K562 (cell line): ENCODE measurements at regions not wholly inside any gene's neighbourhood (a gene's known extent, or its start where the extent isn't known, plus 50 kb on each side); places are given as distances from the start of the nearest gene placed in this dataset.

Experiments used
- CAMTA2 ChIP-seq: fragments of 250-450 bp; sonication (Bioruptor Pico); conservative IDR thresholded peaks from 2 replicates; pipeline ENCODE4 v1.5.1; 2022
- CBX2 ChIP-seq: fragments of 200-600 bp; sonication (generic); IDR thresholded peaks from one replicate; pipeline ENCODE4 v1.6.1; 2012; ENCODE audit warnings: mild to moderate bottlenecking, low read length, inconsistent platforms; ENCODE audit not compliant: insufficient read depth, poor library complexity, severe bottlenecking
- CBX3 ChIP-seq, 2 experiments: IDR thresholded peaks; 1 replicate in 1 of 2; 2 replicates in 1 of 2; pipeline ENCODE4 v1.6.1; 2012; ENCODE audit warnings: inconsistent platforms in 2 of 2, low read length in 2 of 2, borderline replicate concordance in 1 of 2, control low read depth in 1 of 2
- CEBPG ChIP-seq, 3 experiments: fragments of 200-800 bp in 1 of 3; sonication (Bioruptor generic) in 1 of 3; sonication (generic) in 1 of 3; formaldehyde crosslinking in 1 of 3; IDR thresholded peaks in 2 of 3; conservative IDR thresholded peaks in 1 of 3; 2 replicates each; pipeline versions ENCODE4 v1.6.1 to v1.8.0; 2016 to 2022; ENCODE audit warnings: missing compliant biosample characterization in 2 of 3, missing genetic modification characterization in 2 of 3, mild to moderate bottlenecking in 1 of 3, missing genetic modification reagents in 1 of 3
- ETV5 ChIP-seq: sonication (generic); formaldehyde crosslinking; IDR thresholded peaks from 2 replicates; pipeline ENCODE4 v1.4.0; 2020; ENCODE audit warnings: low read depth, mild to moderate bottlenecking, missing genetic modification reagents
- KAT2B ChIP-seq: IDR thresholded peaks from one replicate; pipeline ENCODE4 v1.6.1; 2012; ENCODE audit warnings: low read depth, mild to moderate bottlenecking, control low read depth, inconsistent platforms, low read length, moderate library complexity
- MAFG ChIP-seq: fragments of 450-650 bp; conservative IDR thresholded peaks from 2 replicates; pipeline ENCODE4 v1.6.1; 2016; ENCODE audit warnings: missing genetic modification characterization, missing compliant biosample characterization
- MTF1 ChIP-seq: fragments of 250-450 bp; sonication (Bioruptor Pico); IDR thresholded peaks from 2 replicates; pipeline ENCODE4 v1.9.0; 2021; ENCODE audit warnings: moderate library complexity, mild to moderate bottlenecking, inconsistent platforms, borderline replicate concordance
- NCOA2 ChIP-seq, 2 experiments: fragments of 450-650 bp; IDR thresholded peaks; 2 replicates each; pipeline ENCODE4 v1.6.1; 2018; ENCODE audit warnings: mild to moderate bottlenecking in 2 of 2, moderate library complexity in 1 of 2; ENCODE audit not compliant: partially characterized antibody in 2 of 2
- PTRF ChIP-seq: fragments of 450-650 bp; IDR thresholded peaks from 2 replicates; pipeline ENCODE4 v1.6.1; 2016; ENCODE audit warnings: mild to moderate bottlenecking, missing genetic modification characterization, missing compliant biosample characterization
- SAFB2 ChIP-seq: fragments of 200-400 bp; formaldehyde crosslinking; IDR thresholded peaks from 2 replicates; pipeline ENCODE4 v1.6.1; 2018; ENCODE audit warnings: borderline replicate concordance, low read length, low read depth, moderate library complexity; ENCODE audit not compliant: severe bottlenecking
- SMAD4 ChIP-seq: fragments of 250-450 bp; sonication (Bioruptor Pico); conservative IDR thresholded peaks from 2 replicates; pipeline ENCODE4 v1.8.0; 2021; ENCODE audit warnings: inconsistent platforms, mild to moderate bottlenecking, moderate library complexity
- ZFP36 ChIP-seq: fragments of 150-350 bp; IDR thresholded peaks from 2 replicates; pipeline ENCODE4 v1.6.1; 2018; ENCODE audit warnings: low read length, low read depth; ENCODE audit not compliant: partially characterized antibody
- ZNF197 ChIP-seq: fragments of 200-800 bp; sonication (Bioruptor generic); IDR thresholded peaks from 2 replicates; pipeline ENCODE4 v1.6.1; 2016; ENCODE audit warnings: low read depth, missing genetic modification characterization, missing compliant biosample characterization
- ZNF384 ChIP-seq: IDR thresholded peaks from 2 replicates; pipeline ENCODE4 v1.6.1; 2012; ENCODE audit warnings: low read depth, low read length, improper control_type of control experiment
- TF ChIP-seq, protein P1 (sequence below): sonication (generic); formaldehyde crosslinking; IDR thresholded peaks from 2 replicates; pipeline ENCODE4 v1.8.0; 2022; ENCODE audit warnings: mild to moderate bottlenecking, missing genetic modification reagents
- TF ChIP-seq, protein P2 (sequence below): fragments of 200-400 bp; formaldehyde crosslinking; IDR thresholded peaks from 2 replicates; pipeline ENCODE4 v1.6.1; 2017; ENCODE audit warnings: mild to moderate bottlenecking, low read depth, low read length, moderate library complexity
- TF ChIP-seq, protein P3 (sequence below): fragments of 450-650 bp; IDR thresholded peaks from 2 replicates; pipeline ENCODE4 v1.6.1; 2017; ENCODE audit warnings: mild to moderate bottlenecking, moderate library complexity
- TF ChIP-seq, protein P4 (sequence below): fragments of 250-450 bp; sonication (Bioruptor Pico); IDR thresholded peaks from 2 replicates; pipeline ENCODE4 v1.9.0; 2021; ENCODE audit warnings: mild to moderate bottlenecking, inconsistent platforms

DNA sequence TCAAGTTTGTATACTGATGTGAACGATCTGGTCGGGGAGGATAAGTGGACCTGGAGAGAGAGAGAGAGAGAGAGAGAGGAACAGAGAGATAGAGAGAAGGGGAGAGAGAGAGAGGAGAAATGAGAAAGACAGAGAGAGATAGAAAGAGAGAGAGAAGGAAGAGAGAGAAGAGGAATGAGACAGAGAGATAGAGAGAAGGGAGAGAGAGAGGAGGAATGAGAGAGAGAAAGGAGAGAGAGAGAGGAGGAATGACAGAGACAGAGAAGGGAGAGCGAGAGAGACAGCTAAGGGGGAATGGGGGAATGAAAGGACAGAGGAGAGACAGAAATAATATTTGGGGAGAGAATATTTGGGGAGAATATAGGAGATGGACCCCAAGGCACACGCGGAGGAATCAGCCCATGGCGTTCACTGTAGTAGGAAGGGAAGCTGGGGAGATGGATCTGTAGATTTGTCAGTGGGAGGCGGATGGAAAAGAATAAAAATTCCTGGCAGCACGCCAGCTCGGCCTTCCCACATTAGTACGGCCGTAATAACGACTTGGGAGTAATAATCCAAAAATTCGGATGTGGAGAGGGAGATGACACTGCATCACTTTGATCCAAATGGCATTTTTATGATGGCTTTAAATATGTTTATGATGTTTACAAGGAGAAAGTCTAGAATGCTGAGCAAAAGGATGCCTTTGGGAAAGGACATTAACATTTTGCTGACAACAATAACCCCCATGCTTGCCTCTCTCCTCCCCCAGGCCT lies 159.8 kb upstream of the KCNJ6 start (continued):
- no peak for TF ChIP-seq CAMTA2 (CRISPR knock-in tag)
- no peak for TF ChIP-seq SMAD4 (CRISPR knock-in tag)
- TF ChIP-seq SAFB2: no peak
- TF ChIP-seq, protein P1, sequence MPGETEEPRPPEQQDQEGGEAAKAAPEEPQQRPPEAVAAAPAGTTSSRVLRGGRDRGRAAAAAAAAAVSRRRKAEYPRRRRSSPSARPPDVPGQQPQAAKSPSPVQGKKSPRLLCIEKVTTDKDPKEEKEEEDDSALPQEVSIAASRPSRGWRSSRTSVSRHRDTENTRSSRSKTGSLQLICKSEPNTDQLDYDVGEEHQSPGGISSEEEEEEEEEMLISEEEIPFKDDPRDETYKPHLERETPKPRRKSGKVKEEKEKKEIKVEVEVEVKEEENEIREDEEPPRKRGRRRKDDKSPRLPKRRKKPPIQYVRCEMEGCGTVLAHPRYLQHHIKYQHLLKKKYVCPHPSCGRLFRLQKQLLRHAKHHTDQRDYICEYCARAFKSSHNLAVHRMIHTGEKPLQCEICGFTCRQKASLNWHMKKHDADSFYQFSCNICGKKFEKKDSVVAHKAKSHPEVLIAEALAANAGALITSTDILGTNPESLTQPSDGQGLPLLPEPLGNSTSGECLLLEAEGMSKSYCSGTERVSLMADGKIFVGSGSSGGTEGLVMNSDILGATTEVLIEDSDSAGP (CRISPR knock-in tag): no peak
- TF ChIP-seq ZFP36: no peak
- no peak for TF ChIP-seq ZNF197 (CRISPR knock-in tag)
- TF ChIP-seq, protein P2, sequence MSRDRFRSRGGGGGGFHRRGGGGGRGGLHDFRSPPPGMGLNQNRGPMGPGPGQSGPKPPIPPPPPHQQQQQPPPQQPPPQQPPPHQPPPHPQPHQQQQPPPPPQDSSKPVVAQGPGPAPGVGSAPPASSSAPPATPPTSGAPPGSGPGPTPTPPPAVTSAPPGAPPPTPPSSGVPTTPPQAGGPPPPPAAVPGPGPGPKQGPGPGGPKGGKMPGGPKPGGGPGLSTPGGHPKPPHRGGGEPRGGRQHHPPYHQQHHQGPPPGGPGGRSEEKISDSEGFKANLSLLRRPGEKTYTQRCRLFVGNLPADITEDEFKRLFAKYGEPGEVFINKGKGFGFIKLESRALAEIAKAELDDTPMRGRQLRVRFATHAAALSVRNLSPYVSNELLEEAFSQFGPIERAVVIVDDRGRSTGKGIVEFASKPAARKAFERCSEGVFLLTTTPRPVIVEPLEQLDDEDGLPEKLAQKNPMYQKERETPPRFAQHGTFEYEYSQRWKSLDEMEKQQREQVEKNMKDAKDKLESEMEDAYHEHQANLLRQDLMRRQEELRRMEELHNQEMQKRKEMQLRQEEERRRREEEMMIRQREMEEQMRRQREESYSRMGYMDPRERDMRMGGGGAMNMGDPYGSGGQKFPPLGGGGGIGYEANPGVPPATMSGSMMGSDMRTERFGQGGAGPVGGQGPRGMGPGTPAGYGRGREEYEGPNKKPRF: no peak
- TF ChIP-seq MTF1 (CRISPR knock-in tag): no peak
- TF ChIP-seq PTRF (tag): no peak
- TF ChIP-seq CBX2: no peak
- no peak for TF ChIP-seq MAFG (tag)
- TF ChIP-seq CBX3 (IDR thresholded peaks at IDR 0.05; ENCODE audit: borderline replicate concordance in 1 of 2, low read length in 2 of 2): no peak
- TF ChIP-seq ZNF384: no peak
- no peak for TF ChIP-seq ETV5 (CRISPR knock-in tag)
- TF ChIP-seq, protein P3, sequence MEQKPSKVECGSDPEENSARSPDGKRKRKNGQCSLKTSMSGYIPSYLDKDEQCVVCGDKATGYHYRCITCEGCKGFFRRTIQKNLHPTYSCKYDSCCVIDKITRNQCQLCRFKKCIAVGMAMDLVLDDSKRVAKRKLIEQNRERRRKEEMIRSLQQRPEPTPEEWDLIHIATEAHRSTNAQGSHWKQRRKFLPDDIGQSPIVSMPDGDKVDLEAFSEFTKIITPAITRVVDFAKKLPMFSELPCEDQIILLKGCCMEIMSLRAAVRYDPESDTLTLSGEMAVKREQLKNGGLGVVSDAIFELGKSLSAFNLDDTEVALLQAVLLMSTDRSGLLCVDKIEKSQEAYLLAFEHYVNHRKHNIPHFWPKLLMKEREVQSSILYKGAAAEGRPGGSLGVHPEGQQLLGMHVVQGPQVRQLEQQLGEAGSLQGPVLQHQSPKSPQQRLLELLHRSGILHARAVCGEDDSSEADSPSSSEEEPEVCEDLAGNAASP: no peak
- no peak for TF ChIP-seq KAT2B
- TF ChIP-seq NCOA2 (IDR thresholded peaks at IDR 0.05; ENCODE audit: partially characterized antibody in 2 of 2): no peak
- TF ChIP-seq, protein P4, sequence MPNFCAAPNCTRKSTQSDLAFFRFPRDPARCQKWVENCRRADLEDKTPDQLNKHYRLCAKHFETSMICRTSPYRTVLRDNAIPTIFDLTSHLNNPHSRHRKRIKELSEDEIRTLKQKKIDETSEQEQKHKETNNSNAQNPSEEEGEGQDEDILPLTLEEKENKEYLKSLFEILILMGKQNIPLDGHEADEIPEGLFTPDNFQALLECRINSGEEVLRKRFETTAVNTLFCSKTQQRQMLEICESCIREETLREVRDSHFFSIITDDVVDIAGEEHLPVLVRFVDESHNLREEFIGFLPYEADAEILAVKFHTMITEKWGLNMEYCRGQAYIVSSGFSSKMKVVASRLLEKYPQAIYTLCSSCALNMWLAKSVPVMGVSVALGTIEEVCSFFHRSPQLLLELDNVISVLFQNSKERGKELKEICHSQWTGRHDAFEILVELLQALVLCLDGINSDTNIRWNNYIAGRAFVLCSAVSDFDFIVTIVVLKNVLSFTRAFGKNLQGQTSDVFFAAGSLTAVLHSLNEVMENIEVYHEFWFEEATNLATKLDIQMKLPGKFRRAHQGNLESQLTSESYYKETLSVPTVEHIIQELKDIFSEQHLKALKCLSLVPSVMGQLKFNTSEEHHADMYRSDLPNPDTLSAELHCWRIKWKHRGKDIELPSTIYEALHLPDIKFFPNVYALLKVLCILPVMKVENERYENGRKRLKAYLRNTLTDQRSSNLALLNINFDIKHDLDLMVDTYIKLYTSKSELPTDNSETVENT (CRISPR knock-in tag): no peak
- no peak for TF ChIP-seq CEBPG (CRISPR knock-in tag; IDR thresholded peaks at IDR 0.05)
- TF ChIP-seq CEBPG (tag; conservative IDR thresholded peaks at IDR 0.05 in 1 of 2, IDR thresholded peaks at IDR 0.05 in 1 of 2): no peak
